H1 (cell line): ENCODE measurements at regions not wholly inside any gene's neighbourhood (a gene's known extent, or its start where the extent isn't known, plus 50 kb on each side); places are given as distances from the start of the nearest gene placed in this dataset.

Experiments used
- CTCF ChIA-PET: fragments of 300-600 bp; sonication (Branson Sonifier 250); formaldehyde crosslinking; loops from one replicate; lab custom pipeline; 2021; ENCODE audit not compliant: partially characterized antibody; lab: Charles Lee
- POLR2A ChIA-PET: fragments of 300-600 bp; sonication (Branson Sonifier 250); formaldehyde crosslinking; loops from one replicate; lab custom pipeline; 2021; ENCODE audit warnings: inconsistent platforms; ENCODE audit not compliant: partially characterized antibody; lab: Charles Lee
- DNase-seq, 2 experiments: peaks; one replicate each; pipeline versions ENCODE4 v3.0.0 to v3.0.0-alpha.2; 2010 to 2022; ENCODE audit warnings: low spot score in 2 of 2, low read depth in 1 of 2, mixed read lengths in 1 of 2
- FAIRE-seq: peaks from 2 replicates; lab custom pipeline; 2011; peaks lifted over from hg19 to GRCh38; lab: Jason Lieb, UNC
- H2AFZ ChIP-seq: 2 replicates; pipeline ENCODE4 v1.8.1; 2012; ENCODE audit warnings: low read length, inconsistent platforms
- H2AK5ac ChIP-seq: 2 replicates; pipeline ENCODE4 v1.6.1; 2013; ENCODE audit warnings: low read depth, low read length
- H2BK120ac ChIP-seq: replicated peaks from 2 replicates; pipeline ENCODE3; 2013; ENCODE audit warnings: low read depth, low read length, inconsistent platforms
- H2BK12ac ChIP-seq: 2 replicates; pipeline ENCODE4 v1.6.1; 2013; ENCODE audit warnings: low read depth, low read length
- H2BK15ac ChIP-seq: 2 replicates; pipeline ENCODE4 v1.6.1; 2013; ENCODE audit warnings: low read length
- H2BK20ac ChIP-seq: 2 replicates; pipeline ENCODE4 v1.6.1; 2013; ENCODE audit warnings: low read length
- H2BK5ac ChIP-seq: 2 replicates; pipeline ENCODE4 v1.6.1; 2013; ENCODE audit warnings: low read depth, low read length
- H3K14ac ChIP-seq: 2 replicates; pipeline ENCODE4 v1.6.1; 2013; ENCODE audit warnings: inconsistent platforms; ENCODE audit not compliant: insufficient read length
- H3K18ac ChIP-seq: 2 replicates; pipeline ENCODE4 v1.6.1; 2013; ENCODE audit warnings: low read length; ENCODE audit errors: extremely low read depth
- H3K23ac ChIP-seq: 2 replicates; pipeline ENCODE4 v1.6.1; 2013; ENCODE audit warnings: inconsistent platforms; ENCODE audit not compliant: insufficient read length
- H3K23me2 ChIP-seq: 2 replicates; pipeline ENCODE4 v1.6.1; 2013; ENCODE audit warnings: low read depth, low read length
- H3K27ac ChIP-seq: 2 replicates; pipeline ENCODE4 v1.6.1; 2011; ENCODE audit warnings: low read depth, low read length, inconsistent platforms
- H3K27me3 ChIP-seq, 4 experiments: replicated peaks in 1 of 4; 1 replicate in 1 of 4; 2 replicates in 3 of 4; pipeline versions ENCODE4 v1.6.1 to v1.8.1; 2011 to 2013; ENCODE audit warnings: low read length in 3 of 4, mild to moderate bottlenecking in 3 of 4, inconsistent platforms in 2 of 4, mixed read lengths in 2 of 4, moderate library complexity in 1 of 4; ENCODE audit not compliant: control insufficient read depth in 3 of 4, insufficient read depth in 3 of 4; ENCODE audit errors: extremely low read depth in 1 of 4
- H3K36me3 ChIP-seq, 4 experiments: 2 replicates each; pipeline versions ENCODE4 v1.6.1 to v1.8.1; 2011 to 2013; ENCODE audit warnings: mild to moderate bottlenecking in 4 of 4, low read length in 3 of 4, moderate library complexity in 2 of 4, control low read depth in 1 of 4, inconsistent platforms in 1 of 4; ENCODE audit not compliant: insufficient read depth in 4 of 4, control insufficient read depth in 2 of 4
- H3K4ac ChIP-seq: replicated peaks from 2 replicates; pipeline ENCODE3; 2013; ENCODE audit warnings: low read length, low read depth, mixed read lengths, inconsistent platforms; ENCODE audit not compliant: insufficient read length
- H3K4me1 ChIP-seq, 4 experiments: replicated peaks in 1 of 4; 1 replicate in 1 of 4; 2 replicates in 3 of 4; pipeline versions ENCODE4 v1.6.1 to v1.8.1; 2011 to 2013; ENCODE audit warnings: low read length in 3 of 4, inconsistent platforms in 2 of 4, mixed read lengths in 1 of 4; ENCODE audit not compliant: insufficient read depth in 4 of 4, control insufficient read depth in 3 of 4
- H3K4me2 ChIP-seq, 2 experiments: 2 replicates each; pipeline versions ENCODE4 v1.6.1 to v1.8.1; 2011 to 2013; ENCODE audit warnings: low read depth in 2 of 2, low read length in 2 of 2, control low read depth in 1 of 2, inconsistent platforms in 1 of 2, mild to moderate bottlenecking in 1 of 2; ENCODE audit not compliant: insufficient read depth in 1 of 2
- H3K4me3 ChIP-seq, 4 experiments: fragments of 200-600, 300-600 bp in 1 of 4; sonication (generic), shearing (Covaris generic), sonication (Bioruptor Twin) in 1 of 4; 2 replicates each; pipeline versions ENCODE4 v1.5.1 to v1.8.1; 2011 to 2016; ENCODE audit warnings: low read length in 4 of 4, low read depth in 3 of 4, control low read depth in 2 of 4, inconsistent platforms in 2 of 4, mild to moderate bottlenecking in 2 of 4, mixed read lengths in 1 of 4, moderate library complexity in 1 of 4; ENCODE audit not compliant: insufficient read depth in 2 of 4; ENCODE audit errors: extremely low read depth in 1 of 4
- H3K56ac ChIP-seq: replicated peaks from 2 replicates; pipeline ENCODE3; 2013; ENCODE audit warnings: low read depth, mild to moderate bottlenecking, mixed read lengths, low read length, inconsistent platforms; ENCODE audit not compliant: insufficient read length
- H3K79me1 ChIP-seq: 2 replicates; pipeline ENCODE4 v1.6.1; 2013; ENCODE audit warnings: low read depth, low read length, control low read depth
- H3K79me2 ChIP-seq, 2 experiments: 2 replicates each; pipeline versions ENCODE4 v1.6.1 to v1.8.1; 2012 to 2013; ENCODE audit warnings: low read length in 2 of 2, mild to moderate bottlenecking in 2 of 2, inconsistent platforms in 1 of 2; ENCODE audit not compliant: insufficient read depth in 2 of 2, control insufficient read depth in 1 of 2
- H3K9ac ChIP-seq, 4 experiments: replicated peaks in 1 of 4; 1 replicate in 1 of 4; 2 replicates in 3 of 4; pipeline versions ENCODE4 v1.6.1 to v1.8.1; 2011 to 2013; ENCODE audit warnings: low read depth in 3 of 4, low read length in 3 of 4, control low read depth in 2 of 4, mild to moderate bottlenecking in 2 of 4, moderate library complexity in 2 of 4, inconsistent platforms in 1 of 4; ENCODE audit errors: extremely low read depth in 1 of 4
- H3K9me3 ChIP-seq, 2 experiments: 2 replicates each; pipeline versions ENCODE4 v1.6.1 to v1.8.1; 2012 to 2013; ENCODE audit warnings: mild to moderate bottlenecking in 2 of 2, moderate library complexity in 2 of 2, control low read depth in 1 of 2, inconsistent platforms in 1 of 2, low read depth in 1 of 2, low read length in 1 of 2, mixed read lengths in 1 of 2; ENCODE audit not compliant: insufficient read depth in 2 of 2
- H4K20me1 ChIP-seq, 2 experiments: replicated peaks in 1 of 2; 2 replicates each; pipeline versions ENCODE3 to v1.8.1; 2011 to 2013; ENCODE audit warnings: inconsistent platforms in 2 of 2, low read length in 2 of 2, mild to moderate bottlenecking in 1 of 2; ENCODE audit not compliant: insufficient read depth in 2 of 2, control insufficient read depth in 1 of 2
- H4K5ac ChIP-seq: 2 replicates; pipeline ENCODE4 v1.6.1; 2013; ENCODE audit warnings: low read length, low read depth, mixed read lengths, inconsistent platforms; ENCODE audit not compliant: insufficient read length
- H4K8ac ChIP-seq: 2 replicates; pipeline ENCODE4 v1.8.0; 2013; ENCODE audit warnings: mild to moderate bottlenecking, moderate library complexity, low read length, inconsistent platforms; ENCODE audit not compliant: insufficient read depth; ENCODE audit errors: extremely low read depth
- H4K91ac ChIP-seq: replicated peaks from 2 replicates; pipeline ENCODE3; 2013; ENCODE audit warnings: low read length, mixed read lengths, inconsistent platforms; ENCODE audit not compliant: insufficient read length
- BCL11A ChIP-seq, 2 experiments: IDR thresholded peaks; one replicate each; pipeline ENCODE4 v1.6.1; 2011; ENCODE audit warnings: low read depth in 2 of 2, low read length in 2 of 2, mild to moderate bottlenecking in 2 of 2
- CHD1 ChIP-seq: IDR thresholded peaks from 2 replicates; pipeline ENCODE4 v1.6.1; 2012; ENCODE audit warnings: low read depth, low read length, improper control_type of control experiment
- HDAC6 ChIP-seq: IDR thresholded peaks from one replicate; pipeline ENCODE4 v1.7.1; 2012; ENCODE audit warnings: low read depth, mild to moderate bottlenecking, inconsistent platforms, low read length, moderate library complexity
- KDM1A ChIP-seq: fragments of 200-600, 300-600 bp; sonication (generic); IDR thresholded peaks from 2 replicates; pipeline ENCODE4 v1.7.1; 2016; ENCODE audit warnings: mild to moderate bottlenecking, low read length, borderline replicate concordance
- KDM4A ChIP-seq: IDR thresholded peaks from one replicate; pipeline ENCODE4 v1.7.1; 2012; ENCODE audit warnings: low read depth, mild to moderate bottlenecking, moderate library complexity, low read length, inconsistent platforms; ENCODE audit not compliant: severe bottlenecking
- POU5F1 ChIP-seq: IDR thresholded peaks from 2 replicates; pipeline ENCODE4 v1.6.1; 2011; ENCODE audit warnings: low read depth, mild to moderate bottlenecking, low read length, moderate library complexity
- RBBP5 ChIP-seq: IDR thresholded peaks from 2 replicates; pipeline ENCODE4 v1.7.1; 2012; ENCODE audit warnings: low read depth, mild to moderate bottlenecking, inconsistent platforms, low read length, moderate library complexity, borderline replicate concordance
- RNF2 ChIP-seq: fragments of 200-900, 300-1000 bp; sonication (generic); IDR thresholded peaks from 2 replicates; pipeline ENCODE4 v1.7.1; 2016; ENCODE audit warnings: borderline replicate concordance, low read depth, mild to moderate bottlenecking, antibody characterized with exemption, low read length; ENCODE audit not compliant: poor library complexity, severe bottlenecking; ENCODE audit errors: missing control alignments
- RXRA ChIP-seq: IDR thresholded peaks from 2 replicates; pipeline ENCODE4 v1.6.1; 2011; ENCODE audit warnings: low read depth, mild to moderate bottlenecking, low read length, moderate library complexity; ENCODE audit not compliant: insufficient read depth
- SIX5 ChIP-seq: IDR thresholded peaks from 2 replicates; pipeline ENCODE4 v1.6.1; 2011; ENCODE audit warnings: mild to moderate bottlenecking, low read depth, low read length
- TEAD4 ChIP-seq: IDR thresholded peaks from 2 replicates; pipeline ENCODE4 v1.6.1; 2012; ENCODE audit warnings: low read depth, low read length, inconsistent platforms, mixed read lengths
- YY1 ChIP-seq: IDR thresholded peaks from 2 replicates; pipeline ENCODE4 v1.6.1; 2011; ENCODE audit warnings: low read depth, mild to moderate bottlenecking, low read length
- ZNF274 ChIP-seq: IDR thresholded peaks from 2 replicates; pipeline ENCODE4 v1.7.0; 2012; ENCODE audit warnings: low read length, borderline replicate concordance; ENCODE audit errors: extremely low read depth
- WGBS, 2 experiments: shearing (Covaris generic) in 1 of 2; methylation state at CpG; one replicate each; pipeline versions ENCODE4 v1.1.6 to v1.1.7; 2013 to 2015; ENCODE audit warnings: low lambda C conversion rate in 2 of 2, mixed read lengths in 2 of 2, inconsistent platforms in 1 of 2, low coverage in 1 of 2, missing lambda C conversion rate in 1 of 2; ENCODE audit not compliant: insufficient replicate concordance in 2 of 2, insufficient coverage in 1 of 2, insufficient read length in 1 of 2; ENCODE audit errors: extremely low coverage in 1 of 2, missing lambda C conversion rate in 1 of 2; 5-methylcytosine and 5-hydroxymethylcytosine counted together
- TF ChIP-seq, protein P1 (sequence below): IDR thresholded peaks from 2 replicates; pipeline ENCODE4 v1.6.1; 2012; ENCODE audit warnings: inconsistent platforms

DNA sequence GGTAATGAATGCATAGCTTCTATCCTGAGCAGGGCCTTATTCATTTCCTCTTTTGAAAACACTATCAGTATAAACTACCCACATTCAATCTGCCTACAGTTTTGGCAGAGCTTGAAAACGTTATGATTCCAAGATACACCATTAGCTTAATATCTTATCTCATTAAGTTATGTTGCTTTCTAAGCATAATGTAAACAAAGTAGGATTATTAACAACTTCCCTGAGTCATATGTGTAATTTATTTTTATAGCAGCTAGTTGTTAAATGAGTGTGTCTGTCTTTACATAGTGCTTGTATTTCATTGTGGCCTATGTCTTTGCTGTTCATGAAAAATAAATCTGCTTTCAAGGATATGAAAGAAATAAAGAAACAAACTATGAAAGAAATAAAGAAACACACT, 106.2 kb upstream of the DLX6 start:
- WGBS, 2 experiments: 79% methylated on average over 1 of the region's 1 CpG; no CpG with 5 or more reads in 1 of the 2 experiments
- no peak overlapping the region for H3K56ac ChIP-seq
- ChIA-PET POLR2A (no interaction called here), CTCF (no interaction called here)
- H3K9ac ChIP-seq: no peak overlapping the region
- H2AFZ ChIP-seq: no peak overlapping the region
- no peaks in the 10 kb centered on the region for H3K79me1 ChIP-seq
- no peak overlapping the region for H2BK5ac ChIP-seq
- H3K4me1 ChIP-seq: no peaks in the 10 kb centered on the region
- no peak overlapping the region for H3K27ac ChIP-seq
- H2BK120ac ChIP-seq: no peak overlapping the region
- no peak overlapping the region for H3K23ac ChIP-seq
- no peak overlapping the region for H3K4me3 ChIP-seq
- no peaks in the 10 kb centered on the region for H3K36me3 ChIP-seq
- H4K8ac ChIP-seq: no peak overlapping the region
- H4K5ac ChIP-seq: no peak overlapping the region
- no peak overlapping the region for H3K4me2 ChIP-seq
- H3K14ac ChIP-seq: no peak overlapping the region
- no peaks in the 10 kb centered on the region for H3K9me3 ChIP-seq
- FAIRE-seq: no peak
- TF ChIP-seq RNF2 (no peak), HDAC6 (no peak), SIX5 (no peak), ZNF274 (no peak), RXRA (no peak), RBBP5 (no peak), YY1 (no peak), CHD1 (no peak), BCL11A (IDR thresholded peaks at IDR 0.05; ENCODE audit: low read depth in 2 of 2, low read length in 2 of 2) (no peak), POU5F1 (no peak), TEAD4 (no peak), KDM4A (no peak), KDM1A (no peak)
- TF ChIP-seq, protein P1, sequence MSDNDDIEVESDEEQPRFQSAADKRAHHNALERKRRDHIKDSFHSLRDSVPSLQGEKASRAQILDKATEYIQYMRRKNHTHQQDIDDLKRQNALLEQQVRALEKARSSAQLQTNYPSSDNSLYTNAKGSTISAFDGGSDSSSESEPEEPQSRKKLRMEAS: no peak
- TF ChIP-seq, all 59 proteins: peak for 0
- Histone ChIP-seq H2BK12ac (no peak overlapping the region), H4K20me1 (no peaks in the 10 kb centered on the region), H3K23me2 (no peaks in the 10 kb centered on the region; the same call in 1 of the 2 replicates), H2BK15ac (no peak overlapping the region), H2BK20ac (no peak overlapping the region), H4K91ac (no peak overlapping the region), H3K4ac (no peak overlapping the region), H2AK5ac (no peak overlapping the region), H3K18ac (no peak overlapping the region), H3K27me3 (no peaks in the 10 kb centered on the region), H3K79me2 (no peaks in the 10 kb centered on the region)
- no peak for DNase-seq
